ENCODE measurements at regions not wholly inside any gene's neighbourhood (a gene's known extent, or its start where the extent isn't known, plus 50 kb on each side); places are given as distances from the start of the nearest gene placed in this dataset.
"Not testable (repeated sequence)": the region's sequence is repeated elsewhere in the genome, so short reads cannot be mapped to it uniquely, and the experiment has no call there.

- intact Hi-C loops (cut with DNase I); H3K4me3 ChIP-seq; H3K9me3 ChIP-seq (replicated peaks in 1 of 3); H3K27me3 ChIP-seq; H3K36me3 ChIP-seq (replicated peaks in 1 of 2); H3K4me1 ChIP-seq (replicated peaks in 1 of 2); H3K27ac ChIP-seq: not testable (repeated sequence)
- WGBS, 4 donors, result 66 to 78% (median 71%) methylated on average over 4 of the region's 4 CpGs
- DNase-seq, result peak in 3 of 7 donors; percentile 1 to 36 (median 3)
Measured at GRCh38 chr9:40361018-40361417, 767.5 kb downstream of the FOXD4L6 start.

GRCh38 chr9:40330958-40331357 lies 797.5 kb downstream of the FOXD4L6 start:
- H3K27me3 ChIP-seq; H3K9me3 ChIP-seq (replicated peaks in 1 of 3); H3K4me3 ChIP-seq; H3K4me1 ChIP-seq (replicated peaks in 1 of 2); intact Hi-C loops (cut with DNase I); H3K36me3 ChIP-seq (replicated peaks in 1 of 2); H3K27ac ChIP-seq: not testable (repeated sequence)
- 75 to 94% (median 84%) methylated on average over 2 of the region's 2 CpGs; no CpG with 5 or more reads in 1 of the 4 donors for WGBS, 4 donors
- peak in 1 of 7 donors; percentile 2 for DNase-seq

- intact Hi-C loops (cut with DNase I); DNase-seq: not testable (repeated sequence)
Measured at GRCh38 chr9:40328907-40329306, 799.6 kb downstream of the FOXD4L6 start.

GRCh38 chr9:40326179-40326578 lies 802.3 kb downstream of the FOXD4L6 start:
- H3K4me3 ChIP-seq; DNase-seq; H3K4me1 ChIP-seq (replicated peaks in 1 of 2); intact Hi-C loops (cut with DNase I); H3K27ac ChIP-seq; H3K9me3 ChIP-seq (replicated peaks in 1 of 3); H3K36me3 ChIP-seq (replicated peaks in 1 of 2); H3K27me3 ChIP-seq: not testable (repeated sequence)
- WGBS, 4 donors, result no CpG with 5 or more reads among the region's 2 CpGs

More at GRCh38 chr9:40328907-40329306, 799.6 kb downstream of the FOXD4L6 start:
- not testable (repeated sequence) for H3K4me1 ChIP-seq (replicated peaks in 1 of 2); H3K9me3 ChIP-seq (replicated peaks in 1 of 3); H3K4me3 ChIP-seq; H3K36me3 ChIP-seq (replicated peaks in 1 of 2); H3K27me3 ChIP-seq; H3K27ac ChIP-seq
- no CpG with 5 or more reads among the region's 8 CpGs for WGBS, 4 donors

GRCh38 chr9:40322730-40323129 lies 805.8 kb downstream of the FOXD4L6 start:
- WGBS, 4 donors, result 97 to 100% (median 100%) methylated on average over 1 to 2 of the region's 6 CpGs
- H3K27me3 ChIP-seq; H3K4me1 ChIP-seq (replicated peaks in 1 of 2); H3K36me3 ChIP-seq (replicated peaks in 1 of 2); H3K9me3 ChIP-seq (replicated peaks in 1 of 3); H3K27ac ChIP-seq; H3K4me3 ChIP-seq; intact Hi-C loops (cut with DNase I): not testable (repeated sequence)
- DNase-seq, result peak in 2 of 7 donors; percentile 2 to 21

GRCh38 chr9:40321857-40322256 lies 806.6 kb downstream of the FOXD4L6 start:
- H3K36me3 ChIP-seq (replicated peaks in 1 of 2); H3K4me1 ChIP-seq (replicated peaks in 1 of 2); intact Hi-C loops (cut with DNase I); H3K27ac ChIP-seq; H3K9me3 ChIP-seq (replicated peaks in 1 of 3); H3K27me3 ChIP-seq; DNase-seq; H3K4me3 ChIP-seq: not testable (repeated sequence)
- WGBS, 4 donors, result no CpG with 5 or more reads among the region's 4 CpGs

- intact Hi-C loops (cut with DNase I); H3K4me1 ChIP-seq (replicated peaks in 1 of 2); DNase-seq; H3K27ac ChIP-seq; H3K9me3 ChIP-seq (replicated peaks in 1 of 3); H3K27me3 ChIP-seq; H3K36me3 ChIP-seq (replicated peaks in 1 of 2); H3K4me3 ChIP-seq: not testable (repeated sequence)
- no CpG with 5 or more reads among the region's 2 CpGs for WGBS, 4 donors
Measured at GRCh38 chr9:40321204-40321603, 807.3 kb downstream of the FOXD4L6 start.

- H3K9me3 ChIP-seq (replicated peaks in 1 of 3); H3K4me1 ChIP-seq (replicated peaks in 1 of 2); H3K27me3 ChIP-seq; H3K27ac ChIP-seq; H3K36me3 ChIP-seq (replicated peaks in 1 of 2); H3K4me3 ChIP-seq; DNase-seq; intact Hi-C loops (cut with DNase I): not testable (repeated sequence)
- WGBS, 4 donors, result no CpG with 5 or more reads among the region's 1 CpG
Measured at GRCh38 chr9:40315215-40315614, 813.3 kb downstream of the FOXD4L6 start.

GRCh38 chr9:40289999-40290398 lies 838.5 kb downstream of the FOXD4L6 start:
- H3K36me3 ChIP-seq (replicated peaks in 1 of 2); H3K4me3 ChIP-seq; H3K9me3 ChIP-seq (replicated peaks in 1 of 3); H3K4me1 ChIP-seq (replicated peaks in 1 of 2); H3K27ac ChIP-seq; H3K27me3 ChIP-seq; intact Hi-C loops (cut with DNase I): not testable (repeated sequence)
- DNase-seq, result peak in 2 of 7 donors; percentile 3 to 13
- 95% methylated on average over 4 of the region's 6 CpGs; no CpG with 5 or more reads in 1 of the 4 donors for WGBS, 4 donors

Small RNAs in the stretch of these regions (small RNA-seq; reads per million reads assigned to genes)
- 0 reads per million in 2 donors for gene AL591471.1
- 0 reads per million in 2 donors for gene BX664727.2
